MG63 (cell line): ENCODE measurements at regions not wholly inside any gene's neighbourhood (a gene's known extent, or its start where the extent isn't known, plus 50 kb on each side); places are given as distances from the start of the nearest gene placed in this dataset.

Experiments used
- DNase-seq: peaks from one replicate; pipeline ENCODE4 v3.0.0-alpha.2; 2020
- H3K27me3 ChIP-seq: fragments of 250-450 bp; sonication (Bioruptor Pico); 2 replicates; pipeline ENCODE4 v1.5.1; 2020; ENCODE audit warnings: mild to moderate bottlenecking, moderate library complexity
- H3K36me3 ChIP-seq: fragments of 250-450 bp; sonication (Bioruptor Pico); 2 replicates; pipeline ENCODE4 v1.5.1; 2020; ENCODE audit warnings: mild to moderate bottlenecking, moderate library complexity
- H3K4me3 ChIP-seq: fragments of 250-450 bp; sonication (Bioruptor Pico); 2 replicates; pipeline ENCODE4 v1.5.1; 2020; ENCODE audit warnings: mild to moderate bottlenecking, moderate library complexity
- H3K9me3 ChIP-seq: fragments of 250-450 bp; sonication (Bioruptor Pico); 2 replicates; pipeline ENCODE4 v1.5.1; 2020; ENCODE audit warnings: mild to moderate bottlenecking, moderate library complexity

DNA sequence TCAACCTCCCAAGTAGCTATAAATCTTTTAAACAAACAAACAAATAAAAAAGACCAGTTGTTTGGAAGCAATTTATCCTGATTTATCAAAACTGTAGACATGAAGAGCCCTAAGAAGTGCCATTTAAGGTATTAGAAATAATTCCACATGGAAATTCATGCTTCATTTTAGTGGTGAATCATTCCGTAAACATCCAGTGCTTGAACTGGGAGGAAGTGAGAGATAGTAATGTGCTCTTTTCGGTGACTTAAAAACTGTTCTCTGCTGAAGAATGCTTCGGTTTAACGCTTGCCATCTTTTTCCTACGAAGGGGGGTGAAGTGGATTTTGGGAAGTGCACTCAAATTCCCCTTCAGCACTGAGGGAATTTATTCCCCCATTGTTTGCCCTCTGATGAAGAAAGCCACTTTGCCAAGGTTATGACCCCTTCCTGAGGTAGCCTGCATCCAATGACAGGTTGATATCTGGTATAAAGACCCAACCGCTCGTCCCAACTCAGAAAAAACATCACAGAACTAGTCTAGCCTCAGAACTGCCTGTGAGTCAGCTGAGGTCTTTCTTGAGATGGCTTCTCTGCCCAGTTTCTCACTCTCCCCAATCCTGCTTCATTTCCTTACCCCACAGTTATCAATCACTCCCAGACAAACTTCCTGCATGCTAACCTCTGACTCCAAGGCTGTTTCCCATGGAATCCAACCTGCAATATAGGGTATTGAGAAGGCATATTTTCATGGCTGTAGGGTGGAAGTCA, 244.1 kb downstream of the AEBP2 start:
- Histone ChIP-seq H3K36me3 (no peaks in the 10 kb centered on the region), H3K27me3 (no peaks in the 10 kb centered on the region), H3K4me3 (no peak overlapping the region), H3K9me3 (peaks cover under 1% of the 10 kb centered on the region; the same call in 1 of the 2 replicates)
- DNase-seq: no peak

DNA sequence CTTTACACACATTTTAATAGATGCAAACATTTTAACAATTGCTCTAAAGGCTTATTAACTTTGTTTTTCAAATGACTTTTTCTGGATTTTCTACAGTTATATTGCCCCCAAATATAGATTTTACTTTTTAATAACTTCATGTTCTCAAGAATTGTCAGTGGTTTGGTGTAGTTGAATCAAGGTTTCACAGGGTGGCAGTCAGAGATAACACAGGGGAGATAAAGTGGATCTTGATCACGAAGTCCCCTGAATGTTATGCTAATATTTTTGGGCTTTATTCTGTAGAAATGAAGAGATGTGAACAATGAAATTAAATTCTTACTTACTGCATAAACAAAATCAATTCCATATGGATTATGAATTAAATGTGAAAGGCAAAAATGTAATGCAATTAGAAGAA, 248.1 kb downstream of the AEBP2 start:
- DNase-seq: no peak
- Histone ChIP-seq H3K4me3 (no peak overlapping the region), H3K36me3 (no peaks in the 10 kb centered on the region), H3K27me3 (no peaks in the 10 kb centered on the region), H3K9me3 (no peaks in the 10 kb centered on the region; the same call in 1 of the 2 replicates)

DNA sequence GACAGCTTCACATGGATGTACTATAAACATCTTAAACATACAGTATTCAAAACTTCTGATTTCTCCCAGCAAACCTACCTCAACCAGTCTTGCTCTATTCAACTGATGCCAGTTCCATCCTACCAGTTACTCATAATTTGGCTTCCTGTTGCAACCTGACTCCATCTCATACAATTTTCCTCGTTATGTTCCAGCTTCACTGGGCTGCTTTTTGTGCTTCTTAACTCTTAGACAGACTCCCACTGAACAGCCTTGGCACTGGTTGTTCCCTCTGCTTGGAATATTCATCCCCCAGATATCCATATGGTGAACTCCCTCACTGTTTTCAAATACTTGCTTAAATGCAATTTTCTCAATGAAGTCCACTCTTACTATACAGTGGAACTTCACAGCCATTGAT, 249.2 kb downstream of the AEBP2 start:
- Histone ChIP-seq H3K27me3 (no peaks in the 10 kb centered on the region), H3K9me3 (peaks cover 2% of the 10 kb centered on the region; the same call in 1 of the 2 replicates), H3K36me3 (no peaks in the 10 kb centered on the region), H3K4me3 (no peak overlapping the region)
- DNase-seq: no peak

DNA sequence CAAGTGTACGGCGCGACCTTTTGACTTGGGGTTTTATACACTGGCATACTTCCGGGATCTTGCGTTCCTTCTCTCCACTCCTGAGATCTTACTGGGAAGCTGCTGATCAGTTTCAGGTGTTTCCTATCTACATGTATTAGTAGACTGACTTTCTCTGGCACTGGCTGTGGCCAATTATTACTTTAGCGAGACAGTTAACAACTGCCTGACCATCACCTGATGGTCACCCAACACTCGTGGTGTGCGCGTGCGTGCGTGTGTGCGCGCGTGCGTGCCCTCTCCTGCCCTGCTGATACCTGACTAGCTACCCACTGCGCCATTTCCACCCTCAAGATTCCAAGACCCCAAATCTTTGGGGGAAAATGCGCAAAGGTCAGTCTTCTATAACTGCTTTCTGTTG, 249.9 kb downstream of the AEBP2 start:
- no peak overlapping the region for H3K4me3 ChIP-seq
- H3K36me3 ChIP-seq: no peaks in the 10 kb centered on the region
- H3K9me3 ChIP-seq: peaks cover 2% of the 10 kb centered on the region; the same call in 1 of the 2 replicates
- no peaks in the 10 kb centered on the region for H3K27me3 ChIP-seq
- no peak for DNase-seq

DNA sequence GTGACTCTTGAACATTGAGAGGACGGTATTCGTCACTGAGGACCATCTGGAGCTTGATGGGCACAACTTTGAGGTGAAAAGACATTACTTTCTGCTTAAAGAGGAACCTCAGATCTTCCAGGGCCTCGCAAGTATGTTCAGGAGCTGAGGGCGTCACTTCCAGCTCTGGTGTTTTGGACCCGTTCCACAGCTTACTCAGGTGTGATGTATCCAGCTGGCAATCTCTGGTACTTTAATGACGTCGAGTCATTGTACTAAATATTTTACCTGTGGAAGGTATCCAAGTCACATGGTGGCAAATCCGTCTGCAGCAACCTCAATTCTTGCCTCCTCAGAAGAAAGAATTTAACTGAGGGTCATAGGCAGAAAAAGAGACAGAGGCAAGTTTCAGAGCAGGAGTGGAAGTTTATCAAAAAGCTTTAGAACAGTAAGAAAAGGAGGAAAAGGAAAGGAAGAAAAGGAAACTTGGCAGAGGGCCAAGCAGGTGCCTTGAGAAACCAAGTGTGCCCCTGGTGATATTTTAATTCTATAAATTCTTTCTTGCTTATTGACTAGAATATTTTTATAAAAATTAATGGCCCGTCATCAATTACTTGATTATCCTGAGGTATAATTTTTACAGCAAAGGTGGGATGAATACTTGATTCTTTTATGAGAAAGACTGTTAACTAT, 250.6 kb downstream of the AEBP2 start:
- Histone ChIP-seq H3K27me3 (no peaks in the 10 kb centered on the region), H3K9me3 (peaks cover 2% of the 10 kb centered on the region; the same call in 1 of the 2 replicates), H3K36me3 (no peaks in the 10 kb centered on the region), H3K4me3 (no peak overlapping the region)
- no peak for DNase-seq

DNA sequence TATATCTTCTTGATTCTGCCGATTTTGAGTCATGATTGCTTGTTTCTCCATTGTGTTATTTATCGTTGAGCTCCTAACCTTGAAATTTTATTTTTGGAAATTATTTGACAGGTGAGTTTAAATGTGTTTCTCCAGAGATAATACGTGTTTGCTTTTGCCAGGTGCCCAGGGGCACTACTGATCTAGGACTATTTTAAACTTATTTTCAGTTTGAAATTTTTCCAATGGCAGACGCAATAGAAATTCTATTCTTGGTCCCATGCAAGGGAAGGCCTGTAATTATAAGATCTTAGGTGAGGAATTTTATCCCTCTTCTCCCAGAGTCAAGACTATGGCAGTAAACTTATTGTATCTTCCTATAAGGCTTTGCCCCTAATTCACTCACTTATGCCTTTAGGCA, 252.8 kb downstream of the AEBP2 start:
- DNase-seq: no peak
- H3K36me3 ChIP-seq: no peaks in the 10 kb centered on the region
- peaks cover 2% of the 10 kb centered on the region; the same call in 1 of the 2 replicates for H3K9me3 ChIP-seq

DNA sequence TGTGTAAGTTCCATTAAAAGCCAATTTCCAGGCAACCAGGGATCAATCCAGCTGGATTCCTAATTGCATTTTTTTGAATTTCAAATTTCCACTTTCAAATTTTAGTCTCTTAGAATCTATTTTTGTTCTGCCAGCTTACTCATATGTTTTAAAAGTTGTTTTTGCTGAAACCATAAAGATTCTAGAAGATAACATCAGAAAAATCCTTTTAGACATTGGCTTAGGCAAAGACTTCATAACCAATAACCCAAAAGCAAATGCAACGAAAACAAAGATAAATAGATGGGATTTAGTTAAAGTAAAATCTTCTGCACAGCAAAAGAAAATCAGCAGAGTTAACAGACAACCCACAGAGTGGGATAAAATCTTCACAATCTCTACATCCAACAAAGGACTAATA, 253.3 kb downstream of the AEBP2 start:
- no peak for DNase-seq
- H3K27me3 ChIP-seq: no peaks in the 10 kb centered on the region
- no peak overlapping the region for H3K4me3 ChIP-seq
- H3K9me3 ChIP-seq: peaks cover 2% of the 10 kb centered on the region; the same call in 1 of the 2 replicates
- H3K36me3 ChIP-seq: no peaks in the 10 kb centered on the region

More for the DNA sequence above, 252.8 kb downstream of the AEBP2 start:
- no peak overlapping the region for H3K4me3 ChIP-seq
- H3K27me3 ChIP-seq: no peaks in the 10 kb centered on the region

DNA sequence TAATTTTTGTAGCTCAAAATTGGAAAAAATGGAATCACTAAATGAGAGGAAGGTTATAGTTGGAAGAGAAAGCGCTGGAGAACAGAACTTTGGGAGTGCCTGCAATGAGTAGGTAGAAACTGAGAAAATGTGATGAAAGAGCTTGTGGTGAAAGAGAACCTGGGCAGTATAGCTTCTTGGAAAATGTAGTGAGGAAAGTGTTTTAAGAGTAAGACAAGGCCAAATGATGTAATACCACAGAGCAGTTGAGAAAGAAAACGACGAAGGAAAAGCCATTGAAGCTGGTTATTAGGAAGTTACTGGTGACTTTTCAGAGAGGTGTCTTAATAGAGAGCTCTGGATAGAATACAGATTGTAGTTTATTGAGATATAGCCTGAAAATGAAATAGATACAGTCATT, 255.3 kb downstream of the AEBP2 start:
- no peak for DNase-seq

DNA sequence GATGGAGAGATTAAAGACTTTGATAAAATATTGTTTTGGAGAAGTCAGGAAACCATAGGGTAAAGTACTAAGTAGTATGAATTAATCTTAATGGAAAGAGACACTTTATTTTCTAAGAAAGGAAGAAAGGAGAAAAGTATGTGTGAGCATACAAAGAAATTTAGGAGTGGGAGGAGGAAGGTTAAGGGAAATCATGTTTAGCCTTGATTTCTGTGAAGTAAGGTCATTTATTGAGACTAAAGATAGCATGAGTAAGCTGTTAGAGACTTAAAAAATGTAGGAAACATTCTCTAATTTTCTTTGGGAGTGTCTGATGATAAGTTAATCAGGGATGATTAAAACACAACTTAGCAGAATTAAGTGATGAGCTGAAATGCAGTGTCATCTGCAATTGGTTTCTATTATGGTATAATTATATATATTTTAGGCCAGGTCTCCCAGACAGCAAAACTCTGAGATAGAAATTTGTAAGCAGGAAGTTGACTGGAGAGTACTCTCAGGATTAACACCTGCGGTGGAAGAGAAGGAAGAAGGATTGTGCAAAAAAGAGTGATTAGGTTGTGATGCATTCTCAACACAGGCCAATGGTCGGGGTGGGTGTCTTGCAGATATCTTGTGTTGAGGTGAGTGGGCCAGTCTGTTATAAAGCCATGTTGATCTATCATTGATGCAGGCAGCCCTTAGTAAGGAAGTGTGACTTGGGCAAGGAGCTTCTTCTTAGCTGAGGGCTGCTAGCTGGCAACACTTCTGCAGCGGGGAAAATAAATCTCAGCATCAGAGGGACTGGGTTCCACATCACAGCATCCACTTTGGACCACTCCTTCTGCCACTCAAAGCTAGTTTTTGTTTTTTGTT, 256.2 kb downstream of the AEBP2 start:
- Histone ChIP-seq H3K36me3 (no peaks in the 10 kb centered on the region), H3K9me3 (peaks cover 2% of the 10 kb centered on the region; the same call in 1 of the 2 replicates), H3K27me3 (no peaks in the 10 kb centered on the region), H3K4me3 (no peak overlapping the region)
- DNase-seq: no peak

More for the DNA sequence above, 255.3 kb downstream of the AEBP2 start:
- H3K36me3 ChIP-seq: no peaks in the 10 kb centered on the region
- H3K4me3 ChIP-seq: no peak overlapping the region
- H3K27me3 ChIP-seq: no peaks in the 10 kb centered on the region
- peaks cover 2% of the 10 kb centered on the region; the same call in 1 of the 2 replicates for H3K9me3 ChIP-seq

DNA sequence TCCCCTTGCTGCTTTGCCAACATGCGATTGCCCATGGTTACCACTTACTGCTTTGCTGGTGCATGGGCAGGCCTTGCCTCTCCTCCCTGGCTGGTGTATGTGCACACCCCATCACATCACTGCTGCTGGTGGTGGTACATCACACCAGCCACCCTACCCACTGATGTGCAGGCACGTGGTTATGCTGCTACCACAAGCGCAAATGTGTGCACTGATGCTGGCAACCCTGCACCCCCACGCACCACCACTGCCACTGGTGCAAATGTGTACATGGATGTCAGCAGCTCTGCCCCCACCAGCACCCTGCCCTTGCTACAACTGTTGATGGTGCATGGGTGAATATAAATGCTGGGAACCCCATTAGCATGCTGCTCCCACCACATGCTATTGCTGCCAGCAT, 261.7 kb downstream of the AEBP2 start:
- Histone ChIP-seq H3K4me3 (no peak overlapping the region), H3K9me3 (peaks cover 22% of the 10 kb centered on the region), H3K36me3 (no peaks in the 10 kb centered on the region; the same call in 1 of the 2 replicates), H3K27me3 (no peaks in the 10 kb centered on the region)
- no peak for DNase-seq

DNA sequence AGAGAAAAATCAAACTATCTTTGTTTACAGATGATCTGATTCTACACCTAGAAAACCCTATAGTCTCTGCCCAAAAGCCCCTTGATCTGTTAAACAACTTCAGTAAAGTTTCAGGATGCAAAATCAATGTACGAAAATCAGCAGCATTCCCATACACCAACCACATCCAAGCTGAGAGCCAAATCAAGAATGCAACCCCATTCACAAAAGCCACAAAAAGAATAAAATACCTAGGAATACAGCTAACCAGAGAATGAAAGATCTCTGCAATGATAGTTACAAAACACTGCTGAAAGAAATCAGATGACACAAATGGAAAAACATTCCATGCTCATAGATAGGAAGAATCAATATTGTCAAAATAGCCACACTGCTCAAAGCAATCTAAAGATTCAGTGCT, 265.7 kb downstream of the AEBP2 start:
- H3K36me3 ChIP-seq: no peaks in the 10 kb centered on the region; the same call in 1 of the 2 replicates
- no peak for DNase-seq
- no peak overlapping the region for H3K4me3 ChIP-seq
- no peaks in the 10 kb centered on the region for H3K27me3 ChIP-seq
- peaks cover 38% of the 10 kb centered on the region for H3K9me3 ChIP-seq

DNA sequence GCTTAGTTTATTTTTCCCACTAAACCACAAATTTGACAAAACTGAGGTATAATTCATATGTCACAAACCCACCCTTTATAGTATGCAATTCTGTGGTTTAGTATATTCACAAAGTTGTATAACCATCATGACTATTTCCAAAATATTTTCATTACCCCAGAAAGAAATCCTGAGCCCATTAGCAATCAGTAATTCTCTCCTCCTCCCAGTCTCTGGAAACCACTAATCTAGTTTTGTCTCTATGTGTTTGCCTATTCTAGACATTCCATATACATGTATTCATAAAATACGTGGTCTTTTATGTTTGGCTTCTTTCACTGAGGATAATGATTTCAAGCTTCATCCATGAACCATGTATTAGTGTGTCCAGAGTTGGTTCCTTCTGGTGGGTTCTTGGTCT, 267.6 kb downstream of the AEBP2 start:
- Histone ChIP-seq H3K27me3 (no peaks in the 10 kb centered on the region), H3K9me3 (peaks cover 38% of the 10 kb centered on the region), H3K36me3 (no peaks in the 10 kb centered on the region; the same call in 1 of the 2 replicates), H3K4me3 (no peak overlapping the region)
- no peak for DNase-seq

DNA sequence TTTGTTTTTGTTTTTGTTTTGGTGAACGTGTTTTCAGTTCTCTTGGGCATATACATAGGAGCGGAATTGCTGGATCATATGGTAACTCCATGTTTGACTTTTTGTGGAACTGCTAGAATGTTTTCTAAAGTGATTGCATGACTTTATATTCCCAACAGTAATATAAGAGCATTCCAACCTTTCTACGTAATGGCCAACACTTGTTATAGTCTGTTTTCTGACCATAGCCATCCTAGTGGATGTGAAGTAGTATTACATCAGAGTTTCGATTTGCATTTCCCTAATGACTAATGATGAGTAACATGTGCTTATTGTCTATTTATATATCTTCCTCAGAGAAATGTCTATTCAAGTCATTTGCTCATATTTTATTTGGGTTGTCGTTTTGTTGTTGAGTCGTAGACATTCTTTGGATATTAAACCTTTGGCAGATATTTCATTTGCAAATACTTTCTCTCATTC, 268.7 kb downstream of the AEBP2 start:
- DNase-seq: no peak
- Histone ChIP-seq H3K36me3 (no peaks in the 10 kb centered on the region; the same call in 1 of the 2 replicates), H3K9me3 (peaks cover 27% of the 10 kb centered on the region)

DNA sequence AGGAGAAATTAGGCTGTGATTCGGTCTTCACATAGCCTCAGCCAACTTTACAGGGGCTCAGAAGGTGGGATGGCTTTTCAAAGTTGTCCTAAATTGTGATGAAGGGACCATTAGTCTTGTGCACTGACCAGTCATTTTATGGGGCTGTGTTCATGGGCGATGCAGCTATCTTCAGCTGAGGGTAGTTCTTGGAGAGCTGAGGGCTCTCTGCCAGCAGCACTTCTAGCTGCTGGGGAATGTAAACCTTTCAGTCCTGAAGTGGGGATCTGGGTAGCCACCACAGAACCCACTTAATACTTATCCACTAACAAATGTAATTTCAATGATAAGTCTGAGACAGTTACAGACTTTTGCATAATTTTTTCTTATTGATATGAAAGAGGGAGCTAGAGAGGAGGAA, 270.6 kb downstream of the AEBP2 start:
- Histone ChIP-seq H3K4me3 (no peak overlapping the region), H3K9me3 (peaks cover 25% of the 10 kb centered on the region), H3K36me3 (no peaks in the 10 kb centered on the region), H3K27me3 (no peaks in the 10 kb centered on the region)
- DNase-seq: no peak

More for the DNA sequence above, 268.7 kb downstream of the AEBP2 start:
- H3K27me3 ChIP-seq: no peaks in the 10 kb centered on the region
- no peak overlapping the region for H3K4me3 ChIP-seq

DNA sequence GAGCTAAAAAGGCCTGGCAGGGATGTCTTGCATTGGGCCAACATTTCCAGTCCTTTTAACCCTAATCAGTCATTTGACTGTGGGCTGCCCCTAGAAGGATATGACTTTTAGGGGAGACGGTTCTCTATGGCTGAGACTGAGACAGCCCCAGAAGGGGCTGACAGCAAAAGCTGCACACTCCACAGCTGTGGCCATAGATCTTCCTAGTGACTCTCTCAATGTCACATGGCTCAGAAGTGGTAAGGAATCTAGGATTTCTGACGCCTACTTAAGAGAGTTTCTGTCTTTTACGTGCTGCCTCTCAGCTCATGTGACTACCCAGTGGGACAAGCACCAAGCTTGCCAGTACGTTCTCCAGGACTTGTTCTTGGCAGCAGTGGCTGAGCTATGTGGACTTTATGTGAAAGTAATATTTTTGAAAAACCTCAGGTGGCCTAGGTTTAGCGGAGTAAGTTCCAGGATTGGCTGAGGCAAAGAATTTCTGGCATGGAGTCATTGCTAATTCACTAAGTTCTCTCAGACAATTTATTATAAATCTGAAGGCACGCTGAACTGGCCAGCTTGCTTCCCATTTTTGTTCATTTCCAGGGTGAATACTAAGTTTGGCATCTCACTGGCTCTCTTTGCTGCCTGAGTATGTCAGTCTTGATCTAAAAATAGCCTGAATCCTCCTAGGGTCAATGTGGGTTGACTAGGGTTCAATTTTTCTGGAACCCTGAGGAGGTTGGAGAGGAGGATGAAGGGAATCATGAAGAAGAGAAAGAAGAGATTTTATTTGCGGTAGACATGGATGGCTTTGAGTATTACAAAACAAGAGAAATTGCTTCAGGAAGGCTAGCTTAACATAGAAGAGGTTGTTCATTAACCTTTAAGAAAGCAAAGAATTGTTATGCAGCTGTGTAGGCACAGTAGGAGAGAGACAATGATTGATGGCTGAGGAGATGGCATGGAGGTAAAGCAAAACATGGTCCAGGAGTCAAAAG, 271.8 kb downstream of the AEBP2 start:
- no peaks in the 10 kb centered on the region for H3K36me3 ChIP-seq
- H3K27me3 ChIP-seq: no peaks in the 10 kb centered on the region
- H3K4me3 ChIP-seq: no peak overlapping the region
- H3K9me3 ChIP-seq: peaks cover 25% of the 10 kb centered on the region
- DNase-seq: no peak

DNA sequence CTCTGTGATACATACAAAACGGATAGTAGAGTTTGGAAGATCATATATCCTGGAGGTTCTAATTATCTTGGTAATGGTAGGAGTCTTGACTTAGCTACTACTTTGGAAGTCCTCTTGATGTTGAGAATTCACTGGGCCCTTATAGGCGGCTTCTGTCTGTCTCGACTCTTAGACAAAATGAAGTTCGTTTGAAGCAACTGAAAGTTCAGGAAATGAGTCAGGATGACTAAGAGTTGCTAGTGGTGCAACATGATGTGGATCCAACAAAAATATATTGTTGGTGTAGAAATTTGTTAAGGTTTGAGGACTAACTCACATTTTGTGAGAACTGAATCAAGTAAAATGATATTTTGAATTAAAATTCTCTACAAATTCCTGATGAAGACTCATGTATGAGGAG, 272.7 kb downstream of the AEBP2 start:
- Histone ChIP-seq H3K36me3 (no peaks in the 10 kb centered on the region), H3K27me3 (no peaks in the 10 kb centered on the region), H3K9me3 (peaks cover 25% of the 10 kb centered on the region), H3K4me3 (no peak overlapping the region)
- DNase-seq: peak; percentile 20
